ENCODE measurements at regions not wholly inside any gene's neighbourhood (a gene's known extent, or its start where the extent isn't known, plus 50 kb on each side); places are given as distances from the start of the nearest gene placed in this dataset.

- no peak for TF ChIP-seq CHD7 (IDR thresholded peaks at IDR 0.05; ENCODE audit: insufficient replicate concordance, low read length)
These were observed 75.0 kb upstream of the CNTN6 start (continued) for GRCh38 chr3:1017870-1018269.

Measured in H1 (cell line).